HL-60 (cell line): ENCODE measurements at regions not wholly inside any gene's neighbourhood (a gene's known extent, or its start where the extent isn't known, plus 50 kb on each side); places are given as distances from the start of the nearest gene placed in this dataset.

Experiments used
- DNase-seq, 2 experiments: peaks; one replicate each; pipeline ENCODE4 v3.0.0-alpha.2; 2010 to 2020; ENCODE audit warnings: low read depth in 1 of 2, low spot score in 1 of 2
- H3K27ac ChIP-seq: fragments of 250-450 bp; sonication (Bioruptor Pico); replicated peaks from 2 replicates; pipeline ENCODE4 v1.5.1; 2020; ENCODE audit warnings: mild to moderate bottlenecking, moderate library complexity
- H3K27me3 ChIP-seq: fragments of 250-450 bp; sonication (Bioruptor Pico); 2 replicates; pipeline ENCODE4 v1.5.1; 2021; ENCODE audit warnings: mild to moderate bottlenecking, moderate library complexity; ENCODE audit not compliant: insufficient read depth, poor library complexity, severe bottlenecking
- H3K4me3 ChIP-seq: replicated peaks from 2 replicates; pipeline ENCODE4 v1.5.1; 2011; ENCODE audit warnings: mild to moderate bottlenecking, control low read depth, low read length; ENCODE audit not compliant: insufficient read depth
- CTCF ChIP-seq: IDR thresholded peaks from one replicate; pipeline ENCODE4 v1.5.1; 2011; ENCODE audit warnings: low read length, control low read depth, inconsistent platforms; ENCODE audit not compliant: insufficient read depth
- GABPA ChIP-seq: IDR thresholded peaks from 2 replicates; pipeline ENCODE4 v1.6.1; 2012; ENCODE audit warnings: low read depth
- POLR2AphosphoS5 ChIP-seq: IDR thresholded peaks from 2 replicates; pipeline ENCODE4 v1.6.1; 2012; ENCODE audit warnings: low read depth
- SPI1 ChIP-seq: IDR thresholded peaks from 2 replicates; pipeline ENCODE4 v1.6.1; 2012; ENCODE audit warnings: low read depth, mild to moderate bottlenecking, borderline replicate concordance
- TF ChIP-seq, protein P1 (sequence below): IDR thresholded peaks from 2 replicates; pipeline ENCODE4 v1.6.1; 2012; ENCODE audit warnings: low read depth; ENCODE audit not compliant: insufficient replicate concordance

GRCh38 chr2:117169036-117169765, 645.3 kb upstream of the DDX18 start:
- Histone ChIP-seq H3K27me3 (no peaks in the 10 kb centered on the region), H3K27ac (no peak overlapping the region), H3K4me3 (no peak overlapping the region)
- TF ChIP-seq, protein P1, sequence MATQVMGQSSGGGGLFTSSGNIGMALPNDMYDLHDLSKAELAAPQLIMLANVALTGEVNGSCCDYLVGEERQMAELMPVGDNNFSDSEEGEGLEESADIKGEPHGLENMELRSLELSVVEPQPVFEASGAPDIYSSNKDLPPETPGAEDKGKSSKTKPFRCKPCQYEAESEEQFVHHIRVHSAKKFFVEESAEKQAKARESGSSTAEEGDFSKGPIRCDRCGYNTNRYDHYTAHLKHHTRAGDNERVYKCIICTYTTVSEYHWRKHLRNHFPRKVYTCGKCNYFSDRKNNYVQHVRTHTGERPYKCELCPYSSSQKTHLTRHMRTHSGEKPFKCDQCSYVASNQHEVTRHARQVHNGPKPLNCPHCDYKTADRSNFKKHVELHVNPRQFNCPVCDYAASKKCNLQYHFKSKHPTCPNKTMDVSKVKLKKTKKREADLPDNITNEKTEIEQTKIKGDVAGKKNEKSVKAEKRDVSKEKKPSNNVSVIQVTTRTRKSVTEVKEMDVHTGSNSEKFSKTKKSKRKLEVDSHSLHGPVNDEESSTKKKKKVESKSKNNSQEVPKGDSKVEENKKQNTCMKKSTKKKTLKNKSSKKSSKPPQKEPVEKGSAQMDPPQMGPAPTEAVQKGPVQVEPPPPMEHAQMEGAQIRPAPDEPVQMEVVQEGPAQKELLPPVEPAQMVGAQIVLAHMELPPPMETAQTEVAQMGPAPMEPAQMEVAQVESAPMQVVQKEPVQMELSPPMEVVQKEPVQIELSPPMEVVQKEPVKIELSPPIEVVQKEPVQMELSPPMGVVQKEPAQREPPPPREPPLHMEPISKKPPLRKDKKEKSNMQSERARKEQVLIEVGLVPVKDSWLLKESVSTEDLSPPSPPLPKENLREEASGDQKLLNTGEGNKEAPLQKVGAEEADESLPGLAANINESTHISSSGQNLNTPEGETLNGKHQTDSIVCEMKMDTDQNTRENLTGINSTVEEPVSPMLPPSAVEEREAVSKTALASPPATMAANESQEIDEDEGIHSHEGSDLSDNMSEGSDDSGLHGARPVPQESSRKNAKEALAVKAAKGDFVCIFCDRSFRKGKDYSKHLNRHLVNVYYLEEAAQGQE: no peak
- TF ChIP-seq SPI1 (no peak), POLR2AphosphoS5 (no peak), CTCF (no peak), GABPA (no peak)
- no peak for DNase-seq

GRCh38 chr2:117170897-117171296, 643.6 kb upstream of the DDX18 start:
- DNase-seq: peak; percentile 71 to 86
- Histone ChIP-seq H3K27ac (peak overlapping the region; percentile 65), H3K4me3 (no peak overlapping the region), H3K27me3 (no peaks in the 10 kb centered on the region)
- TF ChIP-seq SPI1: peak; percentile 74; the same call in 1 of the 2 replicates
- TF ChIP-seq, protein P1: peak; percentile 50
- TF ChIP-seq GABPA: 0 out of 2 replicates have a peak, but pooled peaks have one; percentile 10
- peak; percentile 46; the same call in 1 of the 2 replicates for TF ChIP-seq POLR2AphosphoS5
- no peak for TF ChIP-seq CTCF

- TF ChIP-seq CTCF (no peak), GABPA (no peak), POLR2AphosphoS5 (no peak), SPI1 (no peak)
- TF ChIP-seq, protein P1: no peak
Observed at GRCh38 chr2:117179405-117179804, 635.1 kb upstream of the DDX18 start.

More at GRCh38 chr2:117179405-117179804, 635.1 kb upstream of the DDX18 start:
- H3K27me3 ChIP-seq: no peaks in the 10 kb centered on the region
- H3K27ac ChIP-seq: no peak overlapping the region
- no peak for DNase-seq
- no peak overlapping the region for H3K4me3 ChIP-seq
